Omental fat pad (tissue), 3 donors: ENCODE measurements at regions not wholly inside any gene's neighbourhood (a gene's known extent, or its start where the extent isn't known, plus 50 kb on each side); places are given as distances from the start of the nearest gene placed in this dataset. TPM values are rescaled to one million over a fixed set of nuclear protein-coding genes. Genes with fewer than 3 reads are reported as not detected.

Experiments
- ATAC-seq: fragments of 150-250 bp; one replicate; pipeline ENCODE4 v1.9.1; 2016; ENCODE audit warnings: mild to moderate bottlenecking, moderate library complexity; ENCODE audit not compliant: low FRiP score
- DNase-seq: peaks from one replicate; pipeline ENCODE4 v3.0.0-alpha.2; 2019; ENCODE audit warnings: low spot score
- CTCF ChIP-seq, 3 donors: fragments of 450-650 bp; IDR thresholded peaks; one replicate each; pipeline ENCODE4 v1.5.1; 2016 to 2017; ENCODE audit warnings: antibody characterized with exemption in 3 of 3, mild to moderate bottlenecking in 3 of 3, moderate library complexity in 2 of 3
- small RNA-seq: library from RNA; depleted of rRNA; stranded (forward); fragments of <200 nt; gene quantifications from one replicate; pipeline ENCODE3, GENCODE V24; 2016

GRCh38 chr4:187934766-187935165, 60.8 kb upstream of the ZFP42 start:
- ATAC-seq (no peak), DNase-seq (no peak)
- no peak for TF ChIP-seq CTCF (IDR thresholded peaks at IDR 0.05)

- ATAC-seq = no peak
Observed at GRCh38 chr4:187937557-187937956, 58.0 kb upstream of the ZFP42 start.

DNA sequence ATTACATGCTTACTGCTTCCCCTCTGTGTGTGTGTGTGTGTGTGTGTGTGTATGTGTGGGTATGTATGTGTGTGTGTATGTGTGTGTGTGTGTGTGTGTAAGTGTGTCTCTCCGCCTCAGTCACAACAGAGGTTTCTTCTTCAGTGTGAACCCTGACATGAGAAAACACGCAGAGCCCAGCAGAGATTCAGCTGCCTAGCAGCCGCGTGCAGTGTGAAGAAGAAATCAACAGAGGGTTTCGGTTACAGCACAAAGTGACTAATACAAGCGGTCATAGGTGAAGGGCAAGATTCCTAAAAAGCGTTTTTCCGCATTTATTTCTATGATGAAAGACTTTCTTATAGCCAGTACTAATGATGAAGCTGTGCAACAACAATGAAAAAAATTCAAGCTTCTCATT, 55.3 kb upstream of the ZFP42 start:
- ATAC-seq = no peak
- no peak for TF ChIP-seq CTCF (IDR thresholded peaks at IDR 0.05)
- no peak for DNase-seq

More at GRCh38 chr4:187937557-187937956, 58.0 kb upstream of the ZFP42 start:
- DNase-seq = no peak
- no peak for TF ChIP-seq CTCF (IDR thresholded peaks at IDR 0.05)

DNA sequence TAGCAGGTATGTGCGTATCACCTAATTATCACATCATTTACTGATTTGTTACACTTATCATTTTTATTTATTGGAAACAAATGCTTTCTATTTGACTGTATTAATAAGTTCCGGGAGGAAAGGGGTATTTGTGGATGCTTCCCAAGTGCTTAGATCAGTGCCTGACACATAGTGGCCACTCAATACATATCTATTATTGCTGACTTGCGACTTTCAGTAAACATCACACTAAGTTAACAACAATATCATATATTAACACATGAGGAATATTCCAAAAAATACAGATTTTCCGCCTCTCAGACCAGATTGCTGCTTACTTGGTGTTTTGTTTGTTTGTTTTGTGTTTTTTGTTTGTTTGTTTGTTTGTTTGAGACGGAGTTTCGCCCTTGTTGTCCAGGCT, 52.6 kb upstream of the ZFP42 start:
- TF ChIP-seq CTCF (IDR thresholded peaks at IDR 0.05) = no peak
- DNase-seq = no peak
- ATAC-seq = no peak

- no peak for ATAC-seq
- TF ChIP-seq CTCF (IDR thresholded peaks at IDR 0.05) = no peak
Observed at GRCh38 chr4:187944179-187944578, 51.4 kb upstream of the ZFP42 start.

More at GRCh38 chr4:187944179-187944578, 51.4 kb upstream of the ZFP42 start:
- DNase-seq = no peak

Small RNAs in the stretch of these regions (small RNA-seq; reads per million reads assigned to genes)
- not detected for gene MRPS36P2
